GM12878 (cell line): ENCODE measurements at regions not wholly inside any gene's neighbourhood (a gene's known extent, or its start where the extent isn't known, plus 50 kb on each side); places are given as distances from the start of the nearest gene placed in this dataset.

Experiments used
- ATAC-seq: fragments of 200-7000 bp; cut with Tn5 transposase; 3 replicates; pipeline ENCODE4 v1.9.1; 2020; ENCODE audit warnings: mild to moderate bottlenecking, moderate library complexity
- BruUV-seq: library from RNA; stranded (reverse); fragments of 400-500 nt; replicated peaks from 2 replicates; lab custom pipeline; 2021; lab: Mats Ljungman, UMichigan
- CTCF ChIA-PET: fragments of 300-600 bp; sonication (Branson Sonifier 250); formaldehyde crosslinking; extraction: SDS; loops from one replicate; lab custom pipeline; 2021; ENCODE audit warnings: inconsistent platforms; lab: Yijun Ruan, JAX
- POLR2A ChIA-PET: fragments of 350-600 bp; formaldehyde crosslinking; extraction: SDS; loops from one replicate; lab custom pipeline; 2021; ENCODE audit warnings: inconsistent platforms; lab: Charles Lee
- RAD21 ChIA-PET: fragments of 300-600 bp; sonication (Branson Sonifier 250); formaldehyde crosslinking; loops from one replicate; lab custom pipeline; 2023; ENCODE audit warnings: antibody characterized with exemption; ENCODE audit not compliant: unreplicated experiment; lab: Charles Lee
- SMC1A ChIA-PET: fragments of 300-600 bp; sonication (Branson Sonifier 250); formaldehyde crosslinking; loops from one replicate; lab custom pipeline; 2023; ENCODE audit not compliant: unreplicated experiment, uncharacterized antibody; lab: Charles Lee
- DNase-seq: peaks from one replicate; pipeline ENCODE4 v3.0.0-alpha.2; 2011; ENCODE audit warnings: low read depth, low spot score
- FAIRE-seq: peaks from 3 replicates; lab custom pipeline; 2011; peaks lifted over from hg19 to GRCh38; lab: Jason Lieb, UNC
- H2AFZ ChIP-seq: 2 replicates; pipeline ENCODE4 v1.6.0; 2011; ENCODE audit warnings: low read depth, low read length, control low read depth; ENCODE audit not compliant: control insufficient read depth
- H3K27ac ChIP-seq: 2 replicates; pipeline ENCODE4 v1.5.1; 2011; ENCODE audit warnings: control low read depth; ENCODE audit not compliant: control insufficient read depth, insufficient read depth
- H3K27me3 ChIP-seq, 2 experiments: replicated peaks in 1 of 2; 2 replicates each; pipeline versions ENCODE4 v1.6.0 to v1.6.1; 2011; ENCODE audit warnings: low read length in 1 of 2; ENCODE audit not compliant: control insufficient read depth in 2 of 2, insufficient read depth in 2 of 2
- H3K36me3 ChIP-seq, 2 experiments: 2 replicates each; pipeline ENCODE4 v1.5.1; 2011; ENCODE audit warnings: low read length in 1 of 2; ENCODE audit not compliant: control insufficient read depth in 2 of 2, insufficient read depth in 2 of 2
- H3K4me1 ChIP-seq: 2 replicates; pipeline ENCODE4 v1.6.1; 2011; ENCODE audit warnings: mild to moderate bottlenecking, low read length, moderate library complexity, mixed read lengths; ENCODE audit not compliant: control insufficient read depth, insufficient read depth
- H3K4me2 ChIP-seq: 2 replicates; pipeline ENCODE4 v1.6.0; 2011; ENCODE audit warnings: control low read depth; ENCODE audit not compliant: control insufficient read depth, insufficient read depth
- H3K4me3 ChIP-seq: fragments of 200-600 bp; sonication (generic); 2 replicates; pipeline ENCODE4 v1.5.1; 2016
- H3K79me2 ChIP-seq: 2 replicates; pipeline ENCODE4 v1.6.0; 2011; ENCODE audit warnings: low read length; ENCODE audit not compliant: control insufficient read depth, insufficient read depth
- H3K9ac ChIP-seq: 2 replicates; pipeline ENCODE4 v1.8.0; 2011; ENCODE audit warnings: low read length, control low read depth, mixed read lengths; ENCODE audit not compliant: control insufficient read depth, insufficient read depth
- H3K9me3 ChIP-seq: replicated peaks from 3 replicates; pipeline ENCODE4 v1.5.1; 2011; ENCODE audit warnings: mild to moderate bottlenecking, low read length; ENCODE audit not compliant: control insufficient read depth, insufficient read depth
- H4K20me1 ChIP-seq: 2 replicates; pipeline ENCODE4 v1.6.0; 2011; ENCODE audit not compliant: control insufficient read depth, insufficient read depth
- CHD4 ChIP-seq: fragments of 200-600 bp; sonication (generic); IDR thresholded peaks from 2 replicates; pipeline ENCODE4 v1.6.1; 2016; ENCODE audit warnings: mild to moderate bottlenecking
- ETV6 ChIP-seq, 2 experiments: fragments of 450-650 bp in 1 of 2; IDR thresholded peaks in 1 of 2; conservative IDR thresholded peaks in 1 of 2; 2 replicates each; pipeline ENCODE4 v1.6.1; 2014; ENCODE audit warnings: antibody characterized with exemption in 1 of 2, borderline replicate concordance in 1 of 2, low read depth in 1 of 2, mild to moderate bottlenecking in 1 of 2, moderate library complexity in 1 of 2
- EZH2 ChIP-seq: IDR thresholded peaks from 2 replicates; pipeline ENCODE4 v1.6.1; 2012; ENCODE audit warnings: low read depth, mild to moderate bottlenecking, control low read depth, inconsistent platforms, low read length, borderline replicate concordance; ENCODE audit not compliant: control insufficient read depth
- HDGF ChIP-seq: fragments of 450-650 bp; IDR thresholded peaks from 2 replicates; pipeline ENCODE4 v1.6.1; 2016; ENCODE audit warnings: antibody characterized with exemption
- IKZF1 ChIP-seq: fragments of 450-650 bp; conservative IDR thresholded peaks from 2 replicates; pipeline ENCODE4 v1.6.1; 2017; ENCODE audit warnings: antibody characterized with exemption, mild to moderate bottlenecking
- MTA2 ChIP-seq: fragments of 450-650 bp; IDR thresholded peaks from 2 replicates; pipeline ENCODE4 v1.6.1; 2016; ENCODE audit warnings: low read depth, mild to moderate bottlenecking, moderate library complexity
- NR2F1 ChIP-seq: fragments of 450-650 bp; conservative IDR thresholded peaks from 2 replicates; pipeline ENCODE4 v1.6.1; 2017; ENCODE audit warnings: mild to moderate bottlenecking
- SMAD5 ChIP-seq: IDR thresholded peaks from 2 replicates; pipeline ENCODE4 v1.6.1; 2016; ENCODE audit warnings: antibody characterized with exemption, low read depth
- ZNF622 ChIP-seq: fragments of 450-650 bp; IDR thresholded peaks from 2 replicates; pipeline ENCODE4 v1.6.1; 2017; ENCODE audit warnings: mild to moderate bottlenecking, inconsistent platforms
- ZZZ3 ChIP-seq: IDR thresholded peaks from 2 replicates; pipeline ENCODE4 v1.6.1; 2011; ENCODE audit warnings: low read depth; ENCODE audit not compliant: control insufficient read depth, insufficient read length
- WGBS: methylation state at CpG from one replicate; pipeline ENCODE4 v1.1.6; 2016; ENCODE audit warnings: low lambda C conversion rate; ENCODE audit not compliant: insufficient replicate concordance, insufficient coverage; ENCODE audit errors: missing lambda C conversion rate; 5-methylcytosine and 5-hydroxymethylcytosine counted together
- in situ Hi-C: fragments of 300-500 bp; cut with MboI; formaldehyde crosslinking; loops from 9 replicates; pipeline ENCODE4 v1.14.3; 2018; ENCODE audit warnings: mixed read lengths
- intact Hi-C: fragments of 100-400 bp; cut with micrococcal nuclease; formaldehyde crosslinking; loops from one replicate; pipeline ENCODE4 v1.14.2; 2022; ENCODE audit not compliant: unreplicated experiment
- TF ChIP-seq, protein P1 (sequence below): fragments of 450-650 bp; IDR thresholded peaks from 2 replicates; pipeline ENCODE4 v1.6.1; 2014; ENCODE audit warnings: mild to moderate bottlenecking
- TF ChIP-seq, protein P2 (sequence below): fragments of 450-650 bp; IDR thresholded peaks from 2 replicates; pipeline ENCODE4 v1.6.1; 2016; ENCODE audit warnings: mild to moderate bottlenecking
- TF ChIP-seq, protein P3 (sequence below): fragments of 450-650 bp; IDR thresholded peaks from 2 replicates; pipeline ENCODE4 v1.6.1; 2017; ENCODE audit warnings: mild to moderate bottlenecking, moderate library complexity

- no peaks in the 10 kb centered on the region for H3K27me3 ChIP-seq
- no peaks in the 10 kb centered on the region for H3K79me2 ChIP-seq
- no peaks in the 10 kb centered on the region for H3K36me3 ChIP-seq
- H3K27ac ChIP-seq = no peak overlapping the region
- no peak for DNase-seq
- no peaks in the 10 kb centered on the region for H3K4me1 ChIP-seq
- in situ Hi-C loops = no loop called here
- TF ChIP-seq, protein P1, sequence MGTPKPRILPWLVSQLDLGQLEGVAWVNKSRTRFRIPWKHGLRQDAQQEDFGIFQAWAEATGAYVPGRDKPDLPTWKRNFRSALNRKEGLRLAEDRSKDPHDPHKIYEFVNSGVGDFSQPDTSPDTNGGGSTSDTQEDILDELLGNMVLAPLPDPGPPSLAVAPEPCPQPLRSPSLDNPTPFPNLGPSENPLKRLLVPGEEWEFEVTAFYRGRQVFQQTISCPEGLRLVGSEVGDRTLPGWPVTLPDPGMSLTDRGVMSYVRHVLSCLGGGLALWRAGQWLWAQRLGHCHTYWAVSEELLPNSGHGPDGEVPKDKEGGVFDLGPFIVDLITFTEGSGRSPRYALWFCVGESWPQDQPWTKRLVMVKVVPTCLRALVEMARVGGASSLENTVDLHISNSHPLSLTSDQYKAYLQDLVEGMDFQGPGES = no peak
- TF ChIP-seq ZNF622 (no peak), ETV6 (conservative IDR thresholded peaks at IDR 0.05 in 1 of 2, IDR thresholded peaks at IDR 0.05 in 1 of 2; ENCODE audit: borderline replicate concordance in 1 of 2, low read depth in 1 of 2) (no peak), ZZZ3 (no peak), SMAD5 (no peak), HDGF (no peak), NR2F1 (no peak), IKZF1 (no peak), EZH2 (no peak), CHD4 (no peak), MTA2 (no peak)
- TF ChIP-seq, protein P2, sequence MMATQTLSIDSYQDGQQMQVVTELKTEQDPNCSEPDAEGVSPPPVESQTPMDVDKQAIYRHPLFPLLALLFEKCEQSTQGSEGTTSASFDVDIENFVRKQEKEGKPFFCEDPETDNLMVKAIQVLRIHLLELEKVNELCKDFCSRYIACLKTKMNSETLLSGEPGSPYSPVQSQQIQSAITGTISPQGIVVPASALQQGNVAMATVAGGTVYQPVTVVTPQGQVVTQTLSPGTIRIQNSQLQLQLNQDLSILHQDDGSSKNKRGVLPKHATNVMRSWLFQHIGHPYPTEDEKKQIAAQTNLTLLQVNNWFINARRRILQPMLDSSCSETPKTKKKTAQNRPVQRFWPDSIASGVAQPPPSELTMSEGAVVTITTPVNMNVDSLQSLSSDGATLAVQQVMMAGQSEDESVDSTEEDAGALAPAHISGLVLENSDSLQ = no peak
- TF ChIP-seq, protein P3, sequence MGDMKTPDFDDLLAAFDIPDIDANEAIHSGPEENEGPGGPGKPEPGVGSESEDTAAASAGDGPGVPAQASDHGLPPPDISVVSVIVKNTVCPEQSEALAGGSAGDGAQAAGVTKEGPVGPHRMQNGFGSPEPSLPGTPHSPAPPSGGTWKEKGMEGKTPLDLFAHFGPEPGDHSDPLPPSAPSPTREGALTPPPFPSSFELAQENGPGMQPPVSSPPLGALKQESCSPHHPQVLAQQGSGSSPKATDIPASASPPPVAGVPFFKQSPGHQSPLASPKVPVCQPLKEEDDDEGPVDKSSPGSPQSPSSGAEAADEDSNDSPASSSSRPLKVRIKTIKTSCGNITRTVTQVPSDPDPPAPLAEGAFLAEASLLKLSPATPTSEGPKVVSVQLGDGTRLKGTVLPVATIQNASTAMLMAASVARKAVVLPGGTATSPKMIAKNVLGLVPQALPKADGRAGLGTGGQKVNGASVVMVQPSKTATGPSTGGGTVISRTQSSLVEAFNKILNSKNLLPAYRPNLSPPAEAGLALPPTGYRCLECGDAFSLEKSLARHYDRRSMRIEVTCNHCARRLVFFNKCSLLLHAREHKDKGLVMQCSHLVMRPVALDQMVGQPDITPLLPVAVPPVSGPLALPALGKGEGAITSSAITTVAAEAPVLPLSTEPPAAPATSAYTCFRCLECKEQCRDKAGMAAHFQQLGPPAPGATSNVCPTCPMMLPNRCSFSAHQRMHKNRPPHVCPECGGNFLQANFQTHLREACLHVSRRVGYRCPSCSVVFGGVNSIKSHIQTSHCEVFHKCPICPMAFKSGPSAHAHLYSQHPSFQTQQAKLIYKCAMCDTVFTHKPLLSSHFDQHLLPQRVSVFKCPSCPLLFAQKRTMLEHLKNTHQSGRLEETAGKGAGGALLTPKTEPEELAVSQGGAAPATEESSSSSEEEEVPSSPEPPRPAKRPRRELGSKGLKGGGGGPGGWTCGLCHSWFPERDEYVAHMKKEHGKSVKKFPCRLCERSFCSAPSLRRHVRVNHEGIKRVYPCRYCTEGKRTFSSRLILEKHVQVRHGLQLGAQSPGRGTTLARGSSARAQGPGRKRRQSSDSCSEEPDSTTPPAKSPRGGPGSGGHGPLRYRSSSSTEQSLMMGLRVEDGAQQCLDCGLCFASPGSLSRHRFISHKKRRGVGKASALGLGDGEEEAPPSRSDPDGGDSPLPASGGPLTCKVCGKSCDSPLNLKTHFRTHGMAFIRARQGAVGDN = no peak
- no peak overlapping the region for H3K9ac ChIP-seq
- POLR2A ChIA-PET = no interaction called here
- intact Hi-C loops = no loop called here
- BruUV-seq = no TSS peak
- no peaks in the 10 kb centered on the region for H4K20me1 ChIP-seq
- ATAC-seq = no peak
- no peak for FAIRE-seq
- H3K4me2 ChIP-seq = no peak overlapping the region
- SMC1A ChIA-PET = interaction anchor here (1.4 kb wide), 1 partner anchor 17 kb away, joined by 3 read pairs; no protein-coding TSS in a partner anchor
- 30% methylated on average over 2 of the region's 2 CpGs for WGBS
- H3K9me3 ChIP-seq = no peaks in the 10 kb centered on the region
- H3K4me3 ChIP-seq = no peak overlapping the region
- CTCF ChIA-PET = no interaction called here
- no peak overlapping the region for H2AFZ ChIP-seq
- RAD21 ChIA-PET = no interaction called here
Observed at GRCh38 chr6:140343128-140343527, 968.7 kb upstream of the CITED2 start.
